ENCODE measurements at regions not wholly inside any gene's neighbourhood (a gene's known extent, or its start where the extent isn't known, plus 50 kb on each side); places are given as distances from the start of the nearest gene placed in this dataset.
"Not testable (repeated sequence)": the region's sequence is repeated elsewhere in the genome, so short reads cannot be mapped to it uniquely, and the experiment has no call there.

GRCh38 chr6:131430531-131430930 lies 142.5 kb upstream of the ARG1 start:
- H3K9me3 ChIP-seq, result no peaks in the 10 kb centered on the region
- no peaks in the 10 kb centered on the region for H3K4me1 ChIP-seq
- no peak overlapping the region for H3K4me3 ChIP-seq
- DNase-seq (ENCODE audit: low spot score in 2 of 2), result no peak
- H3K27ac ChIP-seq, result no peak overlapping the region
- no peaks in the 10 kb centered on the region for H3K27me3 ChIP-seq
- no peaks in the 10 kb centered on the region for H3K36me3 ChIP-seq
- TF ChIP-seq CTCF (IDR thresholded peaks at IDR 0.05), result no peak
- intact Hi-C loops (cut with DNase I), result no loop called here

- no peaks in the 10 kb centered on the region for H3K27me3 ChIP-seq
- H3K4me1 ChIP-seq, result no peaks in the 10 kb centered on the region
- intact Hi-C loops (cut with DNase I), result no loop called here
- no peak for TF ChIP-seq CTCF (IDR thresholded peaks at IDR 0.05)
- no peak overlapping the region for H3K27ac ChIP-seq
- no peak overlapping the region for H3K4me3 ChIP-seq
- H3K9me3 ChIP-seq, result no peaks in the 10 kb centered on the region
- no peak for DNase-seq (ENCODE audit: low spot score in 2 of 2)
- no peaks in the 10 kb centered on the region for H3K36me3 ChIP-seq
These were observed 141.3 kb upstream of the ARG1 start for GRCh38 chr6:131431718-131432117.

GRCh38 chr6:131433927-131434326 lies 139.1 kb upstream of the ARG1 start:
- no peak overlapping the region for H3K4me3 ChIP-seq
- DNase-seq (ENCODE audit: low spot score in 2 of 2), result no peak

GRCh38 chr6:131436358-131436757 lies 136.7 kb upstream of the ARG1 start:
- no peak for TF ChIP-seq CTCF (IDR thresholded peaks at IDR 0.05)
- DNase-seq (ENCODE audit: low spot score in 2 of 2), result no peak
- intact Hi-C loops (cut with DNase I), result no loop called here

More at GRCh38 chr6:131433927-131434326, 139.1 kb upstream of the ARG1 start:
- intact Hi-C loops (cut with DNase I), result no loop called here
- H3K27ac ChIP-seq, result no peak overlapping the region
- TF ChIP-seq CTCF (IDR thresholded peaks at IDR 0.05), result no peak
- no peaks in the 10 kb centered on the region for H3K9me3 ChIP-seq
- H3K4me1 ChIP-seq, result no peaks in the 10 kb centered on the region
- no peaks in the 10 kb centered on the region for H3K36me3 ChIP-seq
- no peaks in the 10 kb centered on the region for H3K27me3 ChIP-seq

GRCh38 chr6:131443014-131443413 lies 130.0 kb upstream of the ARG1 start:
- H3K27me3 ChIP-seq, result no peaks in the 10 kb centered on the region
- no peak overlapping the region for H3K27ac ChIP-seq
- H3K4me3 ChIP-seq, result no peak overlapping the region
- DNase-seq (ENCODE audit: low spot score in 2 of 2), result no peak
- no peaks in the 10 kb centered on the region for H3K9me3 ChIP-seq
- H3K4me1 ChIP-seq, result no peaks in the 10 kb centered on the region
- intact Hi-C loops (cut with DNase I), result no loop called here
- TF ChIP-seq CTCF (IDR thresholded peaks at IDR 0.05), result no peak
- H3K36me3 ChIP-seq, result no peaks in the 10 kb centered on the region

More at GRCh38 chr6:131436358-131436757, 136.7 kb upstream of the ARG1 start:
- H3K9me3 ChIP-seq, result no peaks in the 10 kb centered on the region
- H3K27ac ChIP-seq, result no peak overlapping the region
- H3K27me3 ChIP-seq, result no peaks in the 10 kb centered on the region
- H3K4me3 ChIP-seq, result no peak overlapping the region
- H3K4me1 ChIP-seq, result no peaks in the 10 kb centered on the region
- H3K36me3 ChIP-seq, result no peaks in the 10 kb centered on the region

- no peak overlapping the region for H3K4me3 ChIP-seq
- intact Hi-C loops (cut with DNase I), result no loop called here
- H3K27ac ChIP-seq, result no peak overlapping the region
- no peak for DNase-seq (ENCODE audit: low spot score in 2 of 2)
- no peaks in the 10 kb centered on the region for H3K9me3 ChIP-seq
- no peaks in the 10 kb centered on the region for H3K4me1 ChIP-seq
- H3K27me3 ChIP-seq, result no peaks in the 10 kb centered on the region
- no peak for TF ChIP-seq CTCF (IDR thresholded peaks at IDR 0.05)
- no peaks in the 10 kb centered on the region for H3K36me3 ChIP-seq
These were observed 129.5 kb upstream of the ARG1 start for GRCh38 chr6:131443514-131443913.

GRCh38 chr6:131445356-131445755 lies 127.7 kb upstream of the ARG1 start:
- H3K27me3 ChIP-seq; H3K4me1 ChIP-seq; intact Hi-C loops (cut with DNase I); DNase-seq (ENCODE audit: low spot score in 2 of 2); H3K36me3 ChIP-seq; H3K27ac ChIP-seq; H3K9me3 ChIP-seq; H3K4me3 ChIP-seq: not testable (repeated sequence)
